NAMALWA (cell line): ENCODE measurements at regions not wholly inside any gene's neighbourhood (a gene's known extent, or its start where the extent isn't known, plus 50 kb on each side); places are given as distances from the start of the nearest gene placed in this dataset.
A peak's percentile ranks its signal among the peaks of the same experiment; 100 is the strongest.
"Not testable (repeated sequence)": the region's sequence is repeated elsewhere in the genome, so short reads cannot be mapped to it uniquely, and the experiment has no call there.

Source experiments
- DNase-seq: peaks from one replicate; pipeline ENCODE4 v3.0.0-alpha.2; 2015; ENCODE audit warnings: low spot score

- DNase-seq: peak; percentile 64
These were observed 215.7 kb downstream of the ANAPC1 start for GRCh38 chr2:111668274-111668616.

- no peak for DNase-seq
These were observed 215.3 kb downstream of the ANAPC1 start for GRCh38 chr2:111668741-111669140.

- DNase-seq: peak; percentile 70
These were observed 213.9 kb downstream of the ANAPC1 start for GRCh38 chr2:111669928-111670695.

- peak; percentile 86 for DNase-seq
These were observed 213.2 kb downstream of the ANAPC1 start for GRCh38 chr2:111670776-111671175.

GRCh38 chr2:111671426-111672150 lies 212.4 kb downstream of the ANAPC1 start:
- peak; percentile 50 for DNase-seq

DNA sequence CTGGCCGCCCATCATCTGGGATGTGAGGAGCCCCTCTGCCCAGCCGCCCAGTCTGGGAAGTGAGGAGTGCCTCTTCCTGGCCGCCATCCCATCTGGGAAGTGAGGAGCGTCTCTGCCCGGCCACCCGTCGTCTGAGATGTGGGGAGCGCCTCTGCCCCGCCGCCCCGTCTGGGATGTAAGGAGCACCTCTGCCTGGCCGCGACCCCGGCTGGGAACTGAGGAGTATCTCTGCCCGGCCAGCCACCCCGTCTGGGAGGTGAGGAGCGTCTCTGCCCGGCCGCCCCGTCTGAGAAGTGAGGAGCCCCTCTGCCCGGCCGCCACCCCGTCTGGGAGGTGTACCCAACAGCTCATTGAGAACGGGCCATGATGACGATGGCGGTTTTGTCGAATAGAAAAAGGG lies 211.4 kb downstream of the ANAPC1 start:
- DNase-seq: not testable (repeated sequence)

DNA sequence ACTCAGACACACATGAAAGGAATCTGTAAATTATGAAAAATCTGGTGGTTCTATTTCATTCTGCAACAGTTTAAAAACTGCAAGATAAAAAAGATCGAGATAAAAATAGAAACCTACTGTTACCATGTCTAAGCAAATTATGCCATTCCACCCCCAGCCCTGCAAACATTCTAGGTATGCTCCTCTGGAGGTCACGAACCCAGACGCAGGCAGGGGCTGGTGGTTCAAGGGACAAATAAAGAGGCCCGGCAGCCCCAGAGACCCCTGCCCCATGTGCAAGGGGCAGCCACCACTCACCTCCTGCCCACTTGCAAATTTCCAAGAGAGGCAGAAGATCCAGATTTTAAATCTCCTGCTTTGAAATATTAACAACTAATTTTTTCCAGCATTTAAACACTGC lies 210.5 kb downstream of the ANAPC1 start:
- peak; percentile 50 for DNase-seq

GRCh38 chr2:111675419-111676194 lies 208.4 kb downstream of the ANAPC1 start:
- peak; percentile 62 for DNase-seq

- no peak for DNase-seq
These were observed 207.6 kb downstream of the ANAPC1 start for GRCh38 chr2:111676291-111676822.

GRCh38 chr2:111678161-111678560 lies 205.8 kb downstream of the ANAPC1 start:
- peak; percentile 29 for DNase-seq

GRCh38 chr2:111678651-111679050 lies 205.3 kb downstream of the ANAPC1 start:
- no peak for DNase-seq

- DNase-seq: peak; percentile 13
These were observed 204.8 kb downstream of the ANAPC1 start for GRCh38 chr2:111679202-111679601.

- DNase-seq: no peak
These were observed 199.4 kb downstream of the ANAPC1 start for GRCh38 chr2:111684611-111685010.

- no peak for DNase-seq
These were observed 198.7 kb downstream of the ANAPC1 start for GRCh38 chr2:111685342-111685741.

DNA sequence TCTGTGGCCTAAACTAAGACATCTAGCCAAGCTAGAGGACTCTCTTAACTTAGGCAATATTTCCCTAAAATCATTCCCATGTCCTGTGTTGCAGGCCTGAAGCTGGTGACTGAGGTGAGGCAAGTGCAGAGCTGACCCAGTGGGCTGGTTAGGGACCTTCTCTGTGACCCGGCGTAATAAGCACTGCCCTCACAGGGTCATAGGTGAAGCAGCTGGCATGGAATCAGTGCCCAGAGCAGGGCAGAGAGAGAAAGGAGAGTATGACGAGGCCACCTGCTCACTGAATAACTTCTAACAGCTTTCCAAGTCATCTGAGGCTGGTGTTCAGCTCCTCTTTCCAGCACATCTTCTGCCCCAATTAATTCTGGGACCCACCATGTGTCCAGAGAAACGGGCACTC lies 197.0 kb downstream of the ANAPC1 start:
- DNase-seq: no peak

DNA sequence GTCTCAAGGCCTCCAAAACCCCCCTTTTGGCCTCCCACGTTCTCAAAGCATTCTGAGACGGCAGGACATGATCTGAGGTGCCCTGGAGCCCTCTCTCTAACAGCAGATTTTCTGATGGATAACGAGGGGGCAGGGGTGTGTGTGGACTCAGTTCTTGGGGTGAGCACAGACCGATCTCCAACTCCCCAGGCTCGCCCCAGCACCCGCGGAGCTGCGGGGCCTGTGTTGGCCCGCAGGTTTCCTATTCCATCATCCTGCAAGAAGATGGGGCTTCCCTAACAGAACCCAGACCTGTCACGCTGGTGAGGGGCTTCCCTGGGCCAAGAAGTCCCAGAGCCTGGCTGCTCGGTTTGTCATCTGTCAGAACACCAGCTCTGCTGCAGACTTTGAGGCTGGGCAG lies 196.1 kb downstream of the ANAPC1 start:
- DNase-seq: no peak

DNA sequence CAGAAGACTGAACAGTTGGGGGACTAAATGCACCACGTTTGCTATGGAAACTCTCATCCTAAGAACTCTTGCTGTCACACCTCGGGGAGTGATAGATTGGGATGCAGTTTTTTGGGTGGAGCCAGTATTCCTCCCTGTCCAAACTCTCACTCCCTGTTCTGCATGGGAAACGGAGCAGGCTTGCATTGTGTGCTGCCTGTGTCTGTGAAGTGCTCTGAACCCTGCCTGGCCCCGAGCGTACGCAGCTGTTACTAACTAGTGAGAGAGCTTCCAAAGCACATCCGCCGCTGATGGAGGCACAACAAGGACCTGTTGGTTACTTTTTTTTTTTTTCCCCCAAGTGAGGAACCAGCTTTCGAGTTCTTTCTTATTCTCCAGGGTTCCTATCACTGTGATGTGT lies 195.5 kb downstream of the ANAPC1 start:
- no peak for DNase-seq

DNA sequence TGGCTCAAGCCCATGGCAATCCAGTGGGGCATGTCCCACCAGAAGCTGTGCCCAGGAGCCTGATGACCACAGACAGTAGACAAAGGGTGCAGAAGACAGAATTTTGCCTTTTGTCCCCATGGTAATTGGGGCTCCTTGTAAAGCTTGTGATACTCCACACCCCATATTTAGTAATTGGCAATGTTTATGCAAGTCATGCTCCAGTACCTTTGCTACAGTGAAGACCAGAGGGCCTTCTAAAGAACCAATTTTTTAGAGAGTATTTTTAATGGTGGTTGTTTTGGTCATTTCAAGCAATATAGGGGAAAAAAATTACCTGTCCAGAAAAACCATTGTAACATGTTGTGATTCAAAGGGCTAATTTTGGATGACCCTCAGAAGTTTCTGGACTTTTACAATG lies 194.8 kb downstream of the ANAPC1 start:
- no peak for DNase-seq

DNA sequence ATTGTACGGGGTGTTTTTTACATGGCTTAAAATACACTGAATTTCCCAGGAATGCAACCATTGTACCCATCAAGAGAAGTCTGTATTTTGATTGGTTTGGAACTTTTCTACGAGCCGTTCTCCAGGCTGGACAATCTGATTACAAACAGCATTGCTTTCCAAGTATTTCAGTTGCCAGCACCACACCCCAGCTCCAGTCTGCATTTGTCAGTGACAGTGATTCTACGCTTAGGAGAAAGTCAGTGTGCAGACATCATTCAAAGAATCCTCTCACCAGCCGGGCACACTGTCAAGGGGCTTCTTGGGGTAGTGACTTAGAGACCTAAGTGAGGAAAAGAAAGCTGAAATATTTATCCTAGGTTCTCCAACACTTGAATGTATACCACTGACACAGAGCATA lies 194.1 kb downstream of the ANAPC1 start:
- no peak for DNase-seq

GRCh38 chr2:111691164-111691875 lies 192.7 kb downstream of the ANAPC1 start:
- DNase-seq: no peak

- no peak for DNase-seq
These were observed 191.7 kb downstream of the ANAPC1 start for GRCh38 chr2:111692311-111692710.

- no peak for DNase-seq
These were observed 189.3 kb downstream of the ANAPC1 start for GRCh38 chr2:111694700-111695101.
